ENCODE measurements at regions not wholly inside any gene's neighbourhood (a gene's known extent, or its start where the extent isn't known, plus 50 kb on each side); places are given as distances from the start of the nearest gene placed in this dataset.

GRCh38 chr6:69466979-69467570 lies 329.7 kb downstream of the LMBRD1 start:
- TF ChIP-seq, protein P1, sequence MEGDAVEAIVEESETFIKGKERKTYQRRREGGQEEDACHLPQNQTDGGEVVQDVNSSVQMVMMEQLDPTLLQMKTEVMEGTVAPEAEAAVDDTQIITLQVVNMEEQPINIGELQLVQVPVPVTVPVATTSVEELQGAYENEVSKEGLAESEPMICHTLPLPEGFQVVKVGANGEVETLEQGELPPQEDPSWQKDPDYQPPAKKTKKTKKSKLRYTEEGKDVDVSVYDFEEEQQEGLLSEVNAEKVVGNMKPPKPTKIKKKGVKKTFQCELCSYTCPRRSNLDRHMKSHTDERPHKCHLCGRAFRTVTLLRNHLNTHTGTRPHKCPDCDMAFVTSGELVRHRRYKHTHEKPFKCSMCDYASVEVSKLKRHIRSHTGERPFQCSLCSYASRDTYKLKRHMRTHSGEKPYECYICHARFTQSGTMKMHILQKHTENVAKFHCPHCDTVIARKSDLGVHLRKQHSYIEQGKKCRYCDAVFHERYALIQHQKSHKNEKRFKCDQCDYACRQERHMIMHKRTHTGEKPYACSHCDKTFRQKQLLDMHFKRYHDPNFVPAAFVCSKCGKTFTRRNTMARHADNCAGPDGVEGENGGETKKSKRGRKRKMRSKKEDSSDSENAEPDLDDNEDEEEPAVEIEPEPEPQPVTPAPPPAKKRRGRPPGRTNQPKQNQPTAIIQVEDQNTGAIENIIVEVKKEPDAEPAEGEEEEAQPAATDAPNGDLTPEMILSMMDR (conservative IDR thresholded peaks at IDR 0.05; ENCODE audit: low read length) = no peak
- no peak for TF ChIP-seq EZH2phosphoT487 (IDR thresholded peaks at IDR 0.05; ENCODE audit: borderline replicate concordance, low read depth, low read length)
